Pancreas (tissue), 10 donors: ENCODE measurements at regions not wholly inside any gene's neighbourhood (a gene's known extent, or its start where the extent isn't known, plus 50 kb on each side); places are given as distances from the start of the nearest gene placed in this dataset.

Experiments used
- ATAC-seq, 4 donors: fragments of 200-7000 bp; cut with Tn5 transposase; one replicate each; pipeline versions ENCODE4 v1.8.0 to v1.9.1; 2020; ENCODE audit warnings: mild to moderate bottlenecking in 4 of 4, moderate library complexity in 4 of 4
- DNase-seq, 6 donors: peaks; one replicate each; pipeline ENCODE4 v3.0.0-alpha.2; 2020
- FAIRE-seq: peaks from 2 replicates; lab custom pipeline; 2012; peaks lifted over from hg19 to GRCh38; lab: Jason Lieb, UNC
- H3K27ac ChIP-seq, 4 donors: fragments of 200-600 bp; sonication (generic); 1 replicate in 3 of 4; 2 replicates in 1 of 4; pipeline versions ENCODE4 v1.5.0 to v1.8.0; 2020
- H3K27me3 ChIP-seq, 4 donors: fragments of 200-600 bp; one replicate each; pipeline ENCODE4 v1.8.0; 2021
- H3K36me3 ChIP-seq, 3 donors: fragments of 200-600 bp; sonication (generic) in 1 of 3; one replicate each; pipeline versions ENCODE4 v1.5.0 to v1.8.0; 2020 to 2021
- H3K4me1 ChIP-seq, 3 donors: fragments of 200-600 bp; one replicate each; pipeline ENCODE4 v1.8.0; 2021
- H3K4me3 ChIP-seq, 4 donors: fragments of 200-600 bp; sonication (generic) in 2 of 4; one replicate each; pipeline versions ENCODE4 v1.5.0 to v1.8.0; 2020 to 2021
- H3K9me3 ChIP-seq, 4 donors: fragments of 200-600 bp; one replicate each; pipeline ENCODE4 v1.8.0; 2021
- WGBS, 2 donors: extraction: QIAGEN DNeasy Blood & Tissue Kit; methylation state at CpG; one replicate each; pipeline ENCODE4 v1.1.7; 2013; 5-methylcytosine and 5-hydroxymethylcytosine counted together
- intact Hi-C, 3 donors: fragments of 100-400 bp; cut with DNase I; formaldehyde crosslinking; loops; one replicate each; pipeline versions ENCODE4 v1.11.1 to v1.14.2; 2022
- TF ChIP-seq, protein P1 (sequence below), 4 donors: fragments of 200-600 bp; sonication (generic) in 3 of 4; IDR thresholded peaks; one replicate each; pipeline versions ENCODE4 v1.5.0 to v1.8.0; 2021; ENCODE audit warnings: antibody characterized with exemption in 4 of 4
- donor health status: healthy with polysubstance abuse.
- donor health status: DM: no; HTN: no; CAD: no; lungs with moderate emphysema.
- donor health status: DM: no; HTN: no; CAD: no.
- donor health status: control.
- donor health status: control.
- donor health status: Bipolar disorder and iron deficiency.
- donor health status: DM: yes; HTN: yes; CAD: no.
- donor health status: DM: no; HTN: no; CAD: no.
- donor health status: DM: no; HTN: no; CAD: no.
- donor health status: DM: yes; HTN: yes; CAD: no.

DNA sequence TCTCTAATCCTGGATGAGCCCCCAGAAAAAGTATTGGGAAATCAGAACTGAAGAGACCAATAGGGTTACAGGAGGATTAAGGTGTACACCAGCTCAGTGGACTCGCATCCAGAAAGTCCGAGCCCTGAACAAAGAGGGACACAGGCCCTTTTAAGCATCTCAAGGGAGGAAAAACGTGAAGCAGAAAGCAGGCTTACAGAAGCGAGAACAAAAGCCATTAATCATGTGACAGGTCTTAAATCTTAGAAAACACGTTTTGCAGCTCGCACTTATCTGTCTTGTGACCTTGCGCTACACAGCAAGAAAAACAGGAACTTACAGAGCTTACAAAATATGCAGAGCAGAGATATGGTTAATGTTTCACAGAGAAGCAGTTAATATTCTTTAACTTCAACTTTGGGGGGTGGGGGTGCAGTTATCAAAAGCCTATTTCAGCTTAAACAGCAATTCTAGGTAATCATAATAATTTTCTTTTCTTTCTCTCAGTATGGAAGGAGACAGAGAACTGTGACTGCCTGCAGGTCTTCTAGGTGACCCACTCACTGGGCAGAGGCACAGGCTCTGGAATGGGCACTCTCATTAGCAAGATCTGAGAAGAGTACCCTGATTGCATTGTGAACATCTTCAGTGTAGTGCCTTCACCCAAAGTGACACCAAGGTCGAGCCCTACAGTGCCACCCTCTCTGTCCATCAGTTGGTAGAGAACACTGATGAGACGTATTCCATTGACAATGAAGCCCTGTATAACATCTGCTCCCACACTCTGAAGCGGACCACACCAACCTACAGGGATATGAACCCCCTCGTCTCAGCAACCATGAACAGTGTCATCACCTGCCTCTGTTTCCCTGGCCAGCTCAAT lies 65.0 kb upstream of the MOCS1 start:
- TF ChIP-seq, protein P1, sequence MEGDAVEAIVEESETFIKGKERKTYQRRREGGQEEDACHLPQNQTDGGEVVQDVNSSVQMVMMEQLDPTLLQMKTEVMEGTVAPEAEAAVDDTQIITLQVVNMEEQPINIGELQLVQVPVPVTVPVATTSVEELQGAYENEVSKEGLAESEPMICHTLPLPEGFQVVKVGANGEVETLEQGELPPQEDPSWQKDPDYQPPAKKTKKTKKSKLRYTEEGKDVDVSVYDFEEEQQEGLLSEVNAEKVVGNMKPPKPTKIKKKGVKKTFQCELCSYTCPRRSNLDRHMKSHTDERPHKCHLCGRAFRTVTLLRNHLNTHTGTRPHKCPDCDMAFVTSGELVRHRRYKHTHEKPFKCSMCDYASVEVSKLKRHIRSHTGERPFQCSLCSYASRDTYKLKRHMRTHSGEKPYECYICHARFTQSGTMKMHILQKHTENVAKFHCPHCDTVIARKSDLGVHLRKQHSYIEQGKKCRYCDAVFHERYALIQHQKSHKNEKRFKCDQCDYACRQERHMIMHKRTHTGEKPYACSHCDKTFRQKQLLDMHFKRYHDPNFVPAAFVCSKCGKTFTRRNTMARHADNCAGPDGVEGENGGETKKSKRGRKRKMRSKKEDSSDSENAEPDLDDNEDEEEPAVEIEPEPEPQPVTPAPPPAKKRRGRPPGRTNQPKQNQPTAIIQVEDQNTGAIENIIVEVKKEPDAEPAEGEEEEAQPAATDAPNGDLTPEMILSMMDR (IDR thresholded peaks at IDR 0.05): no peak

DNA sequence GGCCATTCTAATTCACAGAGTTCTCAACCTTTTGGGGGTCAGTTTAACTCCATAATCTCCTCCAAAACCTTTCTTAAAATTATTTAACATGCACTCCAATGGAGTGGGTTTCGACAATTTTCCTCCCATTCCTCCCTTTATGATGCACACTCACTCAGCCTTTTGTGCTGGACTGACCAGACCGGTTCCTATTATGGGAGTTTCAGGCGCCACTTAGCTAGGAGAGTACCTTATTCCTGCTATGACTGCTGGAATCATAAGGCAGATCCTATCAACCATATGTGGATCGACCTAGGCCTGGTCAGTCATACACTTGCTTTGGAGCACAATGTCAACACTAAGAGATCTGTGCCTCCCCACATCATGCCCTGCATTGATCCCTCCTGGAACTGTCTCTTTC lies 63.9 kb upstream of the MOCS1 start:
- TF ChIP-seq, protein P1 (IDR thresholded peaks at IDR 0.05): no peak
- Histone ChIP-seq H3K36me3 (no peaks in the 10 kb centered on the region), H3K4me1 (no peaks in the 10 kb centered on the region), H3K9me3 (no peaks in the 10 kb centered on the region), H3K4me3 (no peak overlapping the region), H3K27ac (peak overlapping the region in 1 of 4 donors; percentile 3), H3K27me3 (no peaks in the 10 kb centered on the region)
- WGBS, 2 donors: 92 to 96% methylated on average over 4 of the region's 4 CpGs
- ATAC-seq (no peak), FAIRE-seq (no peak), DNase-seq (no peak)
- intact Hi-C loops: no loop called here

More for the DNA sequence above, 65.0 kb upstream of the MOCS1 start:
- H3K36me3 ChIP-seq: no peaks in the 10 kb centered on the region
- no peaks in the 10 kb centered on the region for H3K9me3 ChIP-seq
- ATAC-seq: peak in 3 of 4 donors; percentile 47 to 70 (median 50)
- DNase-seq: no peak
- no peaks in the 10 kb centered on the region for H3K4me1 ChIP-seq
- no peak for FAIRE-seq
- no peaks in the 10 kb centered on the region for H3K27me3 ChIP-seq
- intact Hi-C loops: no loop called here
- peak overlapping the region in 1 of 4 donors; percentile 3 for H3K27ac ChIP-seq
- WGBS, 2 donors: 49 to 50% methylated on average over 11 of the region's 11 CpGs
- H3K4me3 ChIP-seq: no peak overlapping the region

DNA sequence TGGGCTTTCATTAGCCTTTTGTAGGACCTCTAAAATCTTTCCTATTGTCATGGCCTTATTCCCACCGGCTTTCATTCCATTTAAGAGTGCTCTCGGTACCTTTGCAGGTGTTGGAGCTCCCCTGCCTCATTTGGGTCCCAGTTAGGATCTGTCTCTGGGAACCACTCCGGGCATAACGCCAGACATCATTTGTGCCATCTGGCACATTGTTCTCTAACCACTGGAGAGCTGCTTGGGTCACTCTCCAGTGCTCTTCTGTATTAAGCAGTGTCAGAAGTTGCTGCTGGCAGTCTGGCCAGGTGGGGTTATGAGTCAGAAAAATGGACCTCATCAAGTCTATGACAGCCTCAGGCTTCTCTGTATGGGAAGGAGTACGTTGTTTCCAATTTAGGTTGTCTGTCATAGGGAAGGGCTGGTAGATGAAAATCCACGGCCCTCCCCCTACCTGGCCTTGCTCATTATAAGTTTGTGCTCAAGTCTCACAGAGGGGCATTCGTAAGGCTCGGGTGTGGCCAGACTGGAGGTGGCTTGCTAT lies 62.9 kb upstream of the MOCS1 start:
- no peaks in the 10 kb centered on the region for H3K9me3 ChIP-seq
- no peak for DNase-seq
- no peak overlapping the region for H3K27ac ChIP-seq
- FAIRE-seq: no peak
- TF ChIP-seq, protein P1 (IDR thresholded peaks at IDR 0.05): no peak
- no peaks in the 10 kb centered on the region for H3K4me1 ChIP-seq
- H3K27me3 ChIP-seq: no peaks in the 10 kb centered on the region
- intact Hi-C loops: no loop called here
- 88 to 93% methylated on average over 8 of the region's 8 CpGs for WGBS, 2 donors
- H3K4me3 ChIP-seq: no peak overlapping the region
- H3K36me3 ChIP-seq: no peaks in the 10 kb centered on the region
- no peak for ATAC-seq

DNA sequence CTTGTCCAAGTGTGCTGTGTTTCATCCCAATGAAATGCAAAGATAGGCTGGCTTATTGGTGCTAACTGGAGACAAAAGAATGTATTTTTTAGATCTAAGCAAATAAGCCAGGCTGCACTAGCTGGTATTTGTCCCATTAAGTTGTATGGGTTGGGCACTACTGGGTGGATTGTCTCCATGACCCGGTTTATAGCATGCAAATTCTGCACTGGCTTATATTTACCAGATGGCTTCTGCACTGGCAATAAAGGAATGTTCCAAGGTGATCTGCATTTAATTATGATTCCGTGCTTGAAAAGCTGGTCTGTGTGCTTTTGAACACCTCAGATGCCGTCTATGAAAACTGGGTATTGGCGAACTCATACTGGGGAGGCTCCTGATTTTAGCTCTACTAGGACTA lies 61.4 kb upstream of the MOCS1 start:
- DNase-seq (no peak), FAIRE-seq (no peak), ATAC-seq (no peak)
- H3K4me1 ChIP-seq: no peaks in the 10 kb centered on the region
- H3K36me3 ChIP-seq: no peaks in the 10 kb centered on the region
- intact Hi-C loops: no loop called here
- 84 to 90% methylated on average over 4 of the region's 4 CpGs for WGBS, 2 donors
- H3K4me3 ChIP-seq: no peak overlapping the region
- H3K9me3 ChIP-seq: no peaks in the 10 kb centered on the region
- no peak overlapping the region for H3K27ac ChIP-seq
- TF ChIP-seq, protein P1 (IDR thresholded peaks at IDR 0.05): no peak
- no peaks in the 10 kb centered on the region for H3K27me3 ChIP-seq
